GF-D8 (cell line): ENCODE measurements at regions not wholly inside any gene's neighbourhood (a gene's known extent, or its start where the extent isn't known, plus 50 kb on each side); places are given as distances from the start of the nearest gene placed in this dataset.

Source experiments
- DNase-seq: peaks from one replicate; lab custom pipeline; 2025; lab: John Stamatoyannopoulos, UW

GRCh38 chr5:30932273-30933017 is 261.0 kb upstream of the CDH6 start:
- no peak for DNase-seq

DNA sequence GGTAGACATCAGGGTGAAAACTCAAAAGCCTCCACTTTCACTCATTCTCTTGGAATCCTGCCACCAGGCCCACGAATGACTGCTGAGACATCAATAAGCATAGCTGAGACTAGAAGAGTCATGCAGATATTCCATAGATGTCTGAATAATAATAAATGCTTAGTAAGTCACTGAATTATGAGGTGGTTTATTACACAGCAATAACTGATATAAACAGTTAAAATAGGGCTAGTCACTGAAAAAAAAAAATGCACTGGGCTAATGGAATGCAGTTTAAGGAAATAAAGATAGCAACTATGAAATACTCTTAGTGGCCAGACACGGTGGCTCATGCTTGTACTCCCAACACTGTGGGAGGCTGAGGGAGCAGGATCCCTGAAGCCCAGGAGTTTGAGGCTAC is 262.8 kb upstream of the CDH6 start:
- DNase-seq, result no peak

GRCh38 chr5:30928956-30929355 is 264.5 kb upstream of the CDH6 start:
- no peak for DNase-seq

- DNase-seq, result no peak
Measured at GRCh38 chr5:30926218-30926617, 267.3 kb upstream of the CDH6 start.

GRCh38 chr5:30921388-30921787 is 272.1 kb upstream of the CDH6 start:
- DNase-seq, result no peak

DNA sequence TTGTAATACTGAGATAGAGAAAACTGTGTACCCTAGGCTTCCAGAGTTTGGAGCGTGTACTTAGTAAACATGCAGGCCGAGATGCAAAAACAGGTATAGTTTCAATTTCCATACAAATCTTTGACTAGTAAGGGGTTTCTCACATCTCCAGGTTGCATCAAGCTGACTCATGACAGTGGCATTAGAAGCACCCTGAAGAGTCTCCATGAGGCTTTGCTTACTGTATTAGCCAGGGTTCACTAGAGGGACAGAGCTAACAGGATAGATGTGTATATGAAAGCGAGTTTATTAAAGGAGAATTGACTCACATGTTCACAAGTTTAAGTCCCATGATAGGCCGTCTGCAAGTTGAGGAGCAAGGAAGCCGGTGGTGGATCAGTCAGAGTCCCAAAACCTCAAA is 275.3 kb upstream of the CDH6 start:
- no peak for DNase-seq

DNA sequence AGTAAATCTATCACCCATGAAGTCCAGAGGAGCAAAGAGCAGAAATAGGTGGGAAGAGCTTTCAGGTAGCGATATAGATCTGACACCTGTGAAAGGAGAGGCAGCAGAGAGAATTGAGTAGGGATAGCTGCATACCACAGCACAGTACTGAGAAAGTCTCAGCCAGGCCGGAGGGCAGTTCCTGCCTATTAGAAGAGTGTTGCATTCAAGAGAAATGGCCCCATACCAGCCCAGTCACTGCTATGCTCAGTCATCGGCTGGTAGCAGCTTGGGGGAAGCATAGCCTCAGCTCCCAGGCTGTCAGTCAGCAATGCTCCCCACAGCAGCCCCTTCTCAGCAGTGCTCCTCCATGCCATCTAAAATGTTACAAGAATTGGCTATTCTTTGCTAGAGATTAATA is 285.1 kb upstream of the CDH6 start:
- DNase-seq, result no peak

DNA sequence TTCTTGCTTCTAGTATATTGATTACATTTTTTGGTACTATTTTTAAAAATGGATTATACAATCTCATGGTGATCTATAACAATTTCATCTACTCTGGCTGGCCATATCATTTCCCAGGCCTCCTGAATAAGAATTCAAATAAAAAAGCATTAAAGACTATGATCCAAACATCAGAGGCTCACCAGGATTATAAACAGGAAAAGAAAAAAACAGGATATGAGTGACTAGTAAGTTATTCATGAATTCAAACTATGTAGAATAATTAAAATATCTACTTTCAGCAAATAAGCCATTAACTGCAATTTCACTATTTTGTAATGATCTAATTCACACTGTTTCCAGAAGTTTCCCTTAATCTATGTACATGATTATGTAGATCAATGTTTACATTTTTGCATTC is 293.1 kb upstream of the CDH6 start:
- DNase-seq, result no peak

DNA sequence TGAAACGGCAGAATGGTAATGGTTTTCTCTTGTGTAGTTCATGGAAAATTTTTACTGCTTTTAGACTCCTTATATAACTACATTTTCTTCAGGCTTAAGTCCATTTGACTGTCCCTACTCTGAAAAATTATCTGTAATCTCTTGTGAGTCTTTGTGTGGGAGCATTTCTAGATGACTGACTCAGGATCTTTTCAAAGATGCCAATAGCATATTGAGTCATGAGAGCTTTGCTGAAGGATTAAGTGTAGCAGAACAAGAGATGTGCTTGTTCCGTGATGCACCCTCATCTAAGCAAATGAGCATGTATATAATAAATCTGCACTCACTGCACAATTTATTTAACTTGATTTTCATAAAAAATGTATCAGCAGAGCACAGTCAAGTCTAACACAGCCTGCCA is 298.7 kb upstream of the CDH6 start:
- no peak for DNase-seq

GRCh38 chr5:30891660-30892059 is 301.8 kb upstream of the CDH6 start:
- no peak for DNase-seq

- no peak for DNase-seq
Measured at GRCh38 chr5:30890377-30890776, 303.1 kb upstream of the CDH6 start.

- no peak for DNase-seq
Measured at GRCh38 chr5:30880514-30880913, 313.0 kb upstream of the CDH6 start.

DNA sequence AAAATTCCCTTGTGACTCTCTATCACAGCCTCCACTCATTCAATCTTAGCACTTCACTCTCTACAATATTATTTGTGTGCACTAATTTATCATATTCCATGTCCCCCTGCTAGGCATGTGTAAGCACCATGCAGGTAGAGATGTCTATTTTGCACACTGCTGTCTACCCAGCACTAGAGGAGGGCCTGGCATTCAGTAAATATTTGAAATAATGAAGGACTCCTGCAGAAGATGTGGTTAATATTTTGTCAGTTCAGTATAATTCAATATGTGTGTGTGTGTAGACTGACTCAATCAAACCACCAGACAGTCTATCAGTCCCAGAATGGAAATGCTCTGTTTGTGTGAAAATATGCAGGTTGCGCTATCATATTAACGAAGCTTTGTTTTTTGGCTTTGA is 313.6 kb upstream of the CDH6 start:
- DNase-seq, result no peak

- no peak for DNase-seq
Measured at GRCh38 chr5:30878746-30879145, 314.7 kb upstream of the CDH6 start.

GRCh38 chr5:30878296-30878695 is 315.2 kb upstream of the CDH6 start:
- DNase-seq, result no peak

- DNase-seq, result no peak
Measured at GRCh38 chr5:30874241-30875034, 319.0 kb upstream of the CDH6 start.

GRCh38 chr5:30871196-30871595 is 322.3 kb upstream of the CDH6 start:
- no peak for DNase-seq

DNA sequence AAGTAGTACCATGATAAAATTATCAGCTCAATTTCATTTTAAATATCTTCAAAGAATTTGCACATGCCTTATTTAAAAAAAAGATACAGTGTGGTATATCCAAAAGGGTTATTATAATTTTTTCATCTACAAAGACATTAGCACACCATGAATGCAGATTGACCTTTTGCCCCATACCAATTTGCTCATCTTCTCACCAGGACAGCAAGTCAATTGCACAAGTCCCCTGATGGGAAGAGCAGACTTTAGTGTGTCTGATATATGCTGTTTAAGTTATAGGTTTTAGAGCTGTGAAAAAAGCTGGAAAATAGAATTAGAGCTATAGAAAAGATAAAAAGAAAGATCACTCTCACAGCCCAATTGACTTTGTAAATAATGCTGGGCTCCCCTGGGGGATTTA is 325.8 kb upstream of the CDH6 start:
- DNase-seq, result no peak

DNA sequence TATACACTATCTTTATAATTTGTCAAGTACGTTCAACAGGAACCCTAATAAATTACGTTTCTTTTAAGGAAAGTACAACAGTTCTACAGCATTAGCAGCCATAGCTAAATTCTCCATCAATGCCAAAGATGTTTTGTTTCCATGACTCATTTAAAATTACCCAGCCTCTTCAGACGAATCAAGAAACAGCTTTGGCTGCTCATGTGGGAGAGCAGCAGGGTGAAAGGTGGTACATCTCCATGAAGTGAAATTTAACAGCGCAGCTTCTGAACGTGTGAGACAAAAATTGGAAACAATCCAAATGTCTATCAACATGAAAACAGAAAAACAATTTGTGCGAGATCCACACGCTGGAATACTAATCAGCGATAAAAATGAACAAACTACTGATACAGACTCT is 327.3 kb upstream of the CDH6 start:
- no peak for DNase-seq

GRCh38 chr5:30856242-30856641 is 337.2 kb upstream of the CDH6 start:
- DNase-seq, result no peak

DNA sequence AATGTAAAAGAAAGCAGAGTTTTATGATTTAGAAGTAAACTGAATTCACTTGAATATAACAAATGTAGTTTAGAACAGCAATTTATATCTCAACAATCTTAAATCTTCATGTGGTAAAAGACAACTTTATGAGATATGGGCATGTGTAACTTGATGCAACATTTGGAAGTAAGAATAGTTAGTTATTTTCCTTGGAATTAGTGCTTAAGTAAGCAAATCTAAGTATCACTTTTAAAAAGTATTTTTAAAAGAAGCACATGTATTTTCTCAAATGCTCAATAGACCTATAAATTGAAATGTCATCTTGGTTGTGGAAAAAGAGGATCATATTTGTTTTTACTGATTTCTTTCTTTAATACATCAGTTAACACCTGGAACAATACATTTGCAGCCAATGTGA is 340.3 kb upstream of the CDH6 start:
- DNase-seq, result no peak

DNA sequence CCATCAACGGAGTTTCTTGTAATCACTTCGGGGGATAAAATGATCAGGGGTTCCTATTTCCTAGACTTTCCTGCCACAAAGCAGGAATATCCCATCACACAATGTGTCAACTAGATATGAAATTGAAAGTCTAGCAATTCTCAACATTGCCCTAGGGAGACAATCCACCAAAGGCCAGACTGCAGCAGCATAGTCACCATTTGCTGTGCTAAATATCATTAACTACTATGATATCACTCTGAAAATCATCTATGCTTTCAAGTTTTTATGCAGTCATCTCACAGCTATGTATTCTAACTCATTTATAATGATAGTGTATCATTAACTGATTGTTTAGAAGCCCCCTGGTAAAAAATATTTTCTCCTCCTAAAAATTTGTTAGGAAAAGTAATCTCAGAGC is 342.6 kb upstream of the CDH6 start:
- no peak for DNase-seq

DNA sequence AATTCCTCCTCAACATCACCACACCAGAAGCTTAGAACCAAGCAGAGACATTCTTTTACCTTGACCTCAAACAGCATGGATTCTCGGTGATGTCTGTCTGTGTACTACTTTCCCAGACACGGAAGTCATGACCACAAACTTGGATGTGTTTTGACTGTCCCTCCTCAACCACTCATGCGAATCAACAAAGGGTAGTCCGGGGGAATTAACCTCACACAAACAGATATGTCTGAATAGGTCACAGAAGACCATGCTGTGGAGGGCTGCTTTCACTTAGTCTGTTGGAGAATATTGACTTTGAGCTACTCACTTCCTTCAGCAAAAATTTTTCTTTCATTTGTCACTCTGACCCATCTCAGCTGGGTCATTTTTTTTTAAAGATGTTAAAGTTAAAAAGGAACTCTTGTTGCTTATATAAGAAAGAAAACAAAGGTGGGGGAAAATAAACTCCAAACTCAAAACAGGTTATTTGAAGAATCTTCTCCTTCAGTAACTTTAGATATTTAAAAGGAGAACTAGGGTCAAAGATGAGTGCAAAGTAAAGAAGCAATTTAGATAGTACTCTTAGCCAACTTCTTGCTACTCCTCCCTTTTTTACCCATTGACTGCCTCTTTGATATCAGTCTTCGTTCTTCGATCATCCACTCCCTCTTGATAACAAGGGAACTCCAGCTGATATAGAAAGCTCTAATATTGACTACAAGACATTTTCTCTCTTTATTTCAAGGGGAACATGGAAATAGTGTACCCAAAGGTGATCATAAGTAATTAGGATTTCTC is 343.4 kb upstream of the CDH6 start:
- DNase-seq, result no peak
